Lower leg skin (tissue), 4 donors: ENCODE measurements at regions not wholly inside any gene's neighbourhood (a gene's known extent, or its start where the extent isn't known, plus 50 kb on each side); places are given as distances from the start of the nearest gene placed in this dataset.

Experiments used
- DNase-seq, 2 donors: peaks; one replicate each; pipeline ENCODE4 v3.0.0-alpha.2; 2019; ENCODE audit warnings: low spot score in 2 of 2
- H3K4me3 ChIP-seq: fragments of 200-600 bp; sonication (generic); 2 replicates; pipeline ENCODE4 v1.5.1; 2017; ENCODE audit warnings: mild to moderate bottlenecking, low read depth; ENCODE audit not compliant: poor library complexity, severe bottlenecking
- CTCF ChIP-seq, 3 donors: fragments of 450-650 bp; IDR thresholded peaks; one replicate each; pipeline ENCODE4 v1.5.1; 2016; ENCODE audit warnings: antibody characterized with exemption in 3 of 3, mild to moderate bottlenecking in 3 of 3, moderate library complexity in 2 of 3
- POLR2A ChIP-seq, 2 donors: fragments of 450-650 bp; IDR thresholded peaks; one replicate each; pipeline ENCODE4 v1.6.1; 2016 to 2017; ENCODE audit warnings: antibody characterized with exemption in 2 of 2, mild to moderate bottlenecking in 1 of 2, moderate library complexity in 1 of 2
- WGBS, 2 donors: methylation state at CpG; one replicate each; pipeline ENCODE4 v1.1.5; 2018; 5-methylcytosine and 5-hydroxymethylcytosine counted together
- intact Hi-C: fragments of 100-400 bp; cut with DNase I; formaldehyde crosslinking; loops from one replicate; pipeline ENCODE4 v1.15.0; 2023; ENCODE audit warnings: low total_unique reads

GRCh38 chr3:48084929-48085328 lies 68.7 kb upstream of the MAP4 start:
- WGBS, 2 donors: 54 to 64% methylated on average over 1 of the region's 1 CpG
- H3K4me3 ChIP-seq: no peak overlapping the region
- no peak for TF ChIP-seq CTCF (IDR thresholded peaks at IDR 0.05)
- no peak for TF ChIP-seq POLR2A (IDR thresholded peaks at IDR 0.05)
- intact Hi-C loops: no loop called here
- no peak for DNase-seq

DNA sequence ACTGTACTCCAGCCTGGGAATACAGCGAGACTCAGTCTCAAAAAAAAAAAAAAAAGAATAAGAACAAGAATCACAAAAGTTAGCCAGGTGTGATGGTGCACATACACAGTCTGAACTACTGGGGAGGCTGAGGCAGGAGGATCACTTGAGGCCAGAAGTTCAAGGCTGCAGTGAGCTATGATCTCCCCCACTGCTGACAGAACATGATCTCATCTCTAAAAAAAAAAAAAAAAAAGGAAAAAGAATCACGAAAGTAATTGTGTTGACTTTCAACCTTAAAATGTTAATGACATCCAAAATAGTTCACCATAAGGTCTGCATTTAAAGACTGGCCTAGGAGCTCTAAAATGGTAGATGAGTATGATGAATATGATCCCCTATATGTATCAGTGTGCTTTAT lies 68.0 kb upstream of the MAP4 start:
- TF ChIP-seq POLR2A (IDR thresholded peaks at IDR 0.05): no peak
- H3K4me3 ChIP-seq: no peak overlapping the region
- intact Hi-C loops: no loop called here
- WGBS, 2 donors: 50 to 68% methylated on average over 2 of the region's 2 CpGs
- no peak for DNase-seq

DNA sequence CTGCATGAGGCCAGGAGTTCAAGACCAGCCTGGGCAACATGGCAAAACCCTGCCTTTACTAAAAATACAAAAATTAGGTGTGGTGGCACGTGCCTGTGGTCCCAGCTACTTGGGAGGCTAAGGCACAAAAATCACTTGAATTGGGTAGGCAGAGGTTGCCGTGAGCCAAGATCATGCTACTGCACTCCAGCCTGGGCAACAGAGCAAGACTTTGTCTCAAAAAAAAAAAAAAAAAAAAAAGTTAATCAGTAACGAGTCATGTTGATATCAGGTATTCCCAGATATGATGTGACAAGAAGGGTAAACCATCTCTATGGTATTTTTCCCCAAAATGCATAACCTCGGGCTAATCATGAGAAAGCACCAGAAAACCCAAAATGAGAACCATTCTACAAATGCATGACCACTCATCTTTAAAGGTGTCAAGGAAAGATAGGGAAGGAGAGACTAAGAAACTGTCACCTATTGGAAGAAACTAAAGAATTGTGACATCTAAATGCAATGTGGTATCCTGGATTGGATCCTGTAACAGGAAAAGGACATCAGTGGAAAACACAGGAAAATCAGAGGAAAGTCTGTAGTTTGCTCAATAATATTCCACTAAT lies 66.5 kb upstream of the MAP4 start:
- DNase-seq: no peak
- 86 to 91% methylated on average over 4 of the region's 4 CpGs for WGBS, 2 donors
- TF ChIP-seq POLR2A (IDR thresholded peaks at IDR 0.05) (no peak), CTCF (IDR thresholded peaks at IDR 0.05) (no peak)
- intact Hi-C loops: no loop called here
- H3K4me3 ChIP-seq: no peak overlapping the region

GRCh38 chr3:48077815-48078214 lies 61.6 kb upstream of the MAP4 start:
- intact Hi-C loops: no loop called here
- no peak for DNase-seq
- H3K4me3 ChIP-seq: no peak overlapping the region
- TF ChIP-seq CTCF (IDR thresholded peaks at IDR 0.05) (no peak), POLR2A (IDR thresholded peaks at IDR 0.05) (no peak)
- WGBS, 2 donors: 59 to 68% methylated on average over 2 of the region's 2 CpGs

DNA sequence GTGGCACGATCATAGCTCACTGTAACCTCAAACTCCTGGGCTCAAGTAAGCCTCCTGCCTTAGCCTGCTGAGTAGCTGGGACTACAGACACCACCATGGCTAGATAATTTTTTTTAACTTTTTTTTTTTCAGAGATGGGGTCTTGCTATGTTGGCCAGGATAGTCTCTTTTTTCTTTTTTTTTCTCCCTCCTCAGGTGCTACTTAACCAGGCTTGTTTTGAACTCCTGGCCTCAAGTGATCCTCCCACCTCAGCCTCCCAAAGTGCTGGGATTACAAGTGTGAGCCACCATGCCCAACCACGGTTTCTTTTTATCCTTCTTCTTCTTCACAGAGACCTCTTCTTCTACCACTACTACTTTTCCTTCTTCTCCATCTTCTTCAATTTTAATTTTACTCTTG lies 53.8 kb upstream of the MAP4 start:
- H3K4me3 ChIP-seq: no peak overlapping the region
- intact Hi-C loops: no loop called here
- TF ChIP-seq CTCF (IDR thresholded peaks at IDR 0.05) (no peak), POLR2A (IDR thresholded peaks at IDR 0.05) (no peak)
- WGBS, 2 donors: 91 to 99% methylated on average over 2 of the region's 2 CpGs
- DNase-seq: no peak

GRCh38 chr3:48069339-48069738 lies 53.1 kb upstream of the MAP4 start:
- intact Hi-C loops: loop anchor here (10.0 kb wide), 1 partner anchor 55 kb away; no protein-coding TSS in a partner anchor
- no peak overlapping the region for H3K4me3 ChIP-seq
- DNase-seq: no peak
- no peak for TF ChIP-seq CTCF (IDR thresholded peaks at IDR 0.05)
- no peak for TF ChIP-seq POLR2A (IDR thresholded peaks at IDR 0.05)
